Mammary epithelial cell (primary cell): ENCODE measurements at regions not wholly inside any gene's neighbourhood (a gene's known extent, or its start where the extent isn't known, plus 50 kb on each side); places are given as distances from the start of the nearest gene placed in this dataset.

ENCODE experiments used
- EZH2 ChIP-seq: IDR thresholded peaks from 2 replicates; pipeline ENCODE4 v1.6.1; 2012; ENCODE audit warnings: low read length, inconsistent platforms, borderline replicate concordance
- TF ChIP-seq, protein P1 (sequence below), 2 donors: IDR thresholded peaks in 1 of 2; conservative IDR thresholded peaks in 1 of 2; 2 replicates each; pipeline ENCODE4 v1.5.1; 2011 to 2012; ENCODE audit warnings: inconsistent platforms in 2 of 2, low read length in 2 of 2, mild to moderate bottlenecking in 2 of 2, control low read depth in 1 of 2, low read depth in 1 of 2; ENCODE audit not compliant: insufficient read depth in 1 of 2; ENCODE audit errors: extremely low read depth in 1 of 2

GRCh38 chr7:49010717-49011116 is 86.4 kb downstream of the CDC14C start:
- TF ChIP-seq, protein P1, sequence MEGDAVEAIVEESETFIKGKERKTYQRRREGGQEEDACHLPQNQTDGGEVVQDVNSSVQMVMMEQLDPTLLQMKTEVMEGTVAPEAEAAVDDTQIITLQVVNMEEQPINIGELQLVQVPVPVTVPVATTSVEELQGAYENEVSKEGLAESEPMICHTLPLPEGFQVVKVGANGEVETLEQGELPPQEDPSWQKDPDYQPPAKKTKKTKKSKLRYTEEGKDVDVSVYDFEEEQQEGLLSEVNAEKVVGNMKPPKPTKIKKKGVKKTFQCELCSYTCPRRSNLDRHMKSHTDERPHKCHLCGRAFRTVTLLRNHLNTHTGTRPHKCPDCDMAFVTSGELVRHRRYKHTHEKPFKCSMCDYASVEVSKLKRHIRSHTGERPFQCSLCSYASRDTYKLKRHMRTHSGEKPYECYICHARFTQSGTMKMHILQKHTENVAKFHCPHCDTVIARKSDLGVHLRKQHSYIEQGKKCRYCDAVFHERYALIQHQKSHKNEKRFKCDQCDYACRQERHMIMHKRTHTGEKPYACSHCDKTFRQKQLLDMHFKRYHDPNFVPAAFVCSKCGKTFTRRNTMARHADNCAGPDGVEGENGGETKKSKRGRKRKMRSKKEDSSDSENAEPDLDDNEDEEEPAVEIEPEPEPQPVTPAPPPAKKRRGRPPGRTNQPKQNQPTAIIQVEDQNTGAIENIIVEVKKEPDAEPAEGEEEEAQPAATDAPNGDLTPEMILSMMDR (conservative IDR thresholded peaks at IDR 0.05 in 1 of 2, IDR thresholded peaks at IDR 0.05 in 1 of 2; ENCODE audit: extremely low read depth in 1 of 2, insufficient read depth in 1 of 2, low read depth in 1 of 2, low read length in 2 of 2): no peak
- no peak for TF ChIP-seq EZH2
